PFSK-1 (cell line): ENCODE measurements at regions not wholly inside any gene's neighbourhood (a gene's known extent, or its start where the extent isn't known, plus 50 kb on each side); places are given as distances from the start of the nearest gene placed in this dataset.

Experiments used
- FOXP2 ChIP-seq: optimal IDR thresholded peaks from 2 replicates; pipeline ENCODE3; 2011; ENCODE audit warnings: borderline replicate concordance, control low read depth, inconsistent platforms; ENCODE audit not compliant: insufficient read depth; ENCODE audit errors: extremely low read length, extremely low read depth
- POLR2AphosphoS5 ChIP-seq: IDR thresholded peaks from 2 replicates; pipeline ENCODE4 v1.6.1; 2012; ENCODE audit warnings: low read depth, mild to moderate bottlenecking, control low read depth, low read length, moderate library complexity
- SIN3A ChIP-seq: IDR thresholded peaks from 2 replicates; pipeline ENCODE4 v1.6.1; 2012; ENCODE audit warnings: mild to moderate bottlenecking, low read length, moderate library complexity, borderline replicate concordance; ENCODE audit not compliant: insufficient read depth
- TAF1 ChIP-seq: IDR thresholded peaks from 2 replicates; pipeline ENCODE4 v1.6.1; 2012; ENCODE audit warnings: low read length, control low read depth, borderline replicate concordance; ENCODE audit not compliant: insufficient read depth
- TF ChIP-seq, protein P1 (sequence below), 2 experiments: IDR thresholded peaks; 2 replicates each; pipeline versions ENCODE4 v1.6.1 to v1.8.0; 2011 to 2012; ENCODE audit warnings: low read depth in 2 of 2, low read length in 2 of 2, control low read depth in 1 of 2, inconsistent platforms in 1 of 2, mild to moderate bottlenecking in 1 of 2, moderate library complexity in 1 of 2; ENCODE audit not compliant: insufficient read depth in 1 of 2

DNA sequence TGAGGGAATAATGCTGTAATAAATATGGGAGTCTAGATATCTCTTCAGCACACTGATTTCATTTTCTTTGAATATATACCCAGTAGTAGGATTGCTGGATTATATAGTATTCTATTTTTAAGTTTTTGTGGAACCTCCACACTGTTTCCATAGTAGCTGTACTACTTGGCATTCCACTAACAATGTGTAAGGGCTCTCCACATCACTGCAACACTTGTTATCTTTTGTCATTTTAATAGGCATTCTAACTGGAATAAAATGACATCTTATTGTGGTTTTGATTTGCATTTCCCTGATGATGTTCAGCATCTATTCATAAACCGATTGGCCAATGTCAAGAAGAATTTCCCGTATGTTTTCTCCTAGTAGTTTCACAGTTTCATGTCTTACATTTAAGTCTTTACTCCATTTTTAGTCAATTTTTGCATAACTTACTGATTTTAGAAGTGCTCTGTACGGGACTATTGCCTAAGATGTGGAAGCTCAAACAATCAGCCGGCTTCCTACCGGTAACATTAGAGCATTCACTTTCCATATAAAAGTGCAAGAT is 1078.8 kb downstream of the TAF11L14 start:
- TF ChIP-seq TAF1 (no peak), FOXP2 (no peak), POLR2AphosphoS5 (no peak), SIN3A (no peak)
- TF ChIP-seq, protein P1, sequence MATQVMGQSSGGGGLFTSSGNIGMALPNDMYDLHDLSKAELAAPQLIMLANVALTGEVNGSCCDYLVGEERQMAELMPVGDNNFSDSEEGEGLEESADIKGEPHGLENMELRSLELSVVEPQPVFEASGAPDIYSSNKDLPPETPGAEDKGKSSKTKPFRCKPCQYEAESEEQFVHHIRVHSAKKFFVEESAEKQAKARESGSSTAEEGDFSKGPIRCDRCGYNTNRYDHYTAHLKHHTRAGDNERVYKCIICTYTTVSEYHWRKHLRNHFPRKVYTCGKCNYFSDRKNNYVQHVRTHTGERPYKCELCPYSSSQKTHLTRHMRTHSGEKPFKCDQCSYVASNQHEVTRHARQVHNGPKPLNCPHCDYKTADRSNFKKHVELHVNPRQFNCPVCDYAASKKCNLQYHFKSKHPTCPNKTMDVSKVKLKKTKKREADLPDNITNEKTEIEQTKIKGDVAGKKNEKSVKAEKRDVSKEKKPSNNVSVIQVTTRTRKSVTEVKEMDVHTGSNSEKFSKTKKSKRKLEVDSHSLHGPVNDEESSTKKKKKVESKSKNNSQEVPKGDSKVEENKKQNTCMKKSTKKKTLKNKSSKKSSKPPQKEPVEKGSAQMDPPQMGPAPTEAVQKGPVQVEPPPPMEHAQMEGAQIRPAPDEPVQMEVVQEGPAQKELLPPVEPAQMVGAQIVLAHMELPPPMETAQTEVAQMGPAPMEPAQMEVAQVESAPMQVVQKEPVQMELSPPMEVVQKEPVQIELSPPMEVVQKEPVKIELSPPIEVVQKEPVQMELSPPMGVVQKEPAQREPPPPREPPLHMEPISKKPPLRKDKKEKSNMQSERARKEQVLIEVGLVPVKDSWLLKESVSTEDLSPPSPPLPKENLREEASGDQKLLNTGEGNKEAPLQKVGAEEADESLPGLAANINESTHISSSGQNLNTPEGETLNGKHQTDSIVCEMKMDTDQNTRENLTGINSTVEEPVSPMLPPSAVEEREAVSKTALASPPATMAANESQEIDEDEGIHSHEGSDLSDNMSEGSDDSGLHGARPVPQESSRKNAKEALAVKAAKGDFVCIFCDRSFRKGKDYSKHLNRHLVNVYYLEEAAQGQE (IDR thresholded peaks at IDR 0.05; ENCODE audit: insufficient read depth in 1 of 2, low read depth in 2 of 2, low read length in 2 of 2) = no peak

DNA sequence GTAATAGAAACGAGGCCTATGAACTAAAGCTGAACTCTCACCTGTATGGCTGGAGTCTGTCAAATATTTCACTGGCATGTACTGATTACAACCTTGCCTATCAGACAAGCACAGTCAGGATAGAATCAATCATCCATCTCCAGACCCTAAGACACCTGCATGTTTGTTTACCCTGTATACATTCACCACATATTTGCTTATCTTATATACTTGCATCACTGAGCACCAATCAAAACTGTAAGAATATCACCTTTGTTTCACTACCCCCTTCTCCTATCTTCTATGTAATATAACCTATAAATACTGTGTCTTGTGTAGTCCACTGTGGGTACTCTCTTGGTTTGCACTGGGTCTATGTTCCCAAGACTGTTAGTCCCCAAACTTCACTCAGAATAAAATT is 1085.7 kb downstream of the TAF11L14 start:
- TF ChIP-seq, protein P1 (IDR thresholded peaks at IDR 0.05; ENCODE audit: insufficient read depth in 1 of 2, low read depth in 2 of 2, low read length in 2 of 2) = no peak
- TF ChIP-seq TAF1 (no peak), POLR2AphosphoS5 (no peak), FOXP2 (no peak), SIN3A (no peak)

DNA sequence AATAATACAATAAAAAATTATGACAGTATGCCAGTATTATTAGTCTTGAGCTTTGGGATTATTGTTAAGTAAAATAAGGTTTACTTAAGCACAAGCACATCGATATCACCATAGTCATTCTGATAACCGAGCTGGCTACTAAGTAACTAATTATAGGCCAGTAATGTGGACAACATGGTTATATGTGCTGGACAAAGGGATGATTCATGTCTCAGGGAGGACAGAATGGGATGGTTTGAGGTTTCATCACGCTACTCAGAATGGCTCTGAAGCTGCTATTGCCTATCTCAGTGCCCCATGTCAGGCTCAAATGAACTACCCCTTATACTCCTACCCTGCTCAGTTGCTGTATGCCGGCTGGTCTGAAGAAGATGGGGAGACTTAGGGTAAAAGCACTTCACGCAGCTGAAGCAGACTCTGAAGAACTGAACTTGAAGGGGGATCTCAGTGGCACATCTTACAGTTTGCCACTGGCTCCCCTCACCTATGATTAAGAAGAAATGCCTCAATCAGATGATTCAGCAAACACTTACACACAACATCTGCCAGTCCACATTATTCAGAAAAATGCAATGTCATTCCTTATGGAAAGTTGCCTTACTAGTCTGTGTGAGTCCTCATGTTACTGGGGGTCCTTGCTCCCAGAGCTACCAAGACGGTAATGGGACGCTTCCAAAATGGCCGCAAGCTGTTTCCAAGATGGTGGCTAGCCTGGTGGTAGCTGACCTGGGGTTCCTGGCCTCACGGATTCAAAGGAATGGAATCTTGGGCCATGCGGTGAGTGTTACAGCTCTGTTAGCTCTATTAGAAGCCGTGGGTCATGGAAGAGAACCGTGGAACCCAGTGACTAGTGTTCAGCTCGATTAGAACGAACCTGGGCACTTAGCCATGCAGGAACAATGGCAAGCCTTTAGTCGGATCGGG is 1098.6 kb downstream of the TAF11L14 start:
- TF ChIP-seq SIN3A (no peak), TAF1 (no peak), FOXP2 (no peak), POLR2AphosphoS5 (no peak)
- TF ChIP-seq, protein P1 (IDR thresholded peaks at IDR 0.05; ENCODE audit: insufficient read depth in 1 of 2, low read depth in 2 of 2, low read length in 2 of 2) = no peak

- TF ChIP-seq FOXP2 = no peak
- TF ChIP-seq SIN3A = no peak
- no peak for TF ChIP-seq POLR2AphosphoS5
- no peak for TF ChIP-seq TAF1
- TF ChIP-seq, protein P1 (IDR thresholded peaks at IDR 0.05; ENCODE audit: insufficient read depth in 1 of 2, low read depth in 2 of 2, low read length in 2 of 2) = no peak
Observed at GRCh38 chr5:18736051-18736398, 1101.8 kb downstream of the TAF11L14 start.

- TF ChIP-seq, protein P1 (IDR thresholded peaks at IDR 0.05; ENCODE audit: insufficient read depth in 1 of 2, low read depth in 2 of 2, low read length in 2 of 2) = no peak
- no peak for TF ChIP-seq SIN3A
- no peak for TF ChIP-seq TAF1
- TF ChIP-seq POLR2AphosphoS5 = no peak
Observed at GRCh38 chr5:18740301-18740700, 1106.0 kb downstream of the TAF11L14 start.
